Astrocyte (in vitro differentiated cells and primary cell): ENCODE measurements at regions not wholly inside any gene's neighbourhood (a gene's known extent, or its start where the extent isn't known, plus 50 kb on each side); places are given as distances from the start of the nearest gene placed in this dataset.
A peak's percentile ranks its signal among the peaks of the same experiment; 100 is the strongest.

Experiments used
- DNase-seq: peaks from one replicate; pipeline ENCODE4 v3.0.0-alpha.2; 2010; ENCODE audit warnings: low read depth
- FAIRE-seq: peaks from 2 replicates; lab custom pipeline; 2011; peaks lifted over from hg19 to GRCh38; lab: Jason Lieb, UNC
- H2AFZ ChIP-seq: 2 replicates; pipeline ENCODE4 v1.6.0; 2012; ENCODE audit warnings: low read depth, low read length, inconsistent platforms
- H3K27ac ChIP-seq: 2 replicates; pipeline ENCODE4 v1.5.1; 2011; ENCODE audit warnings: low read depth, low read length, inconsistent platforms
- H3K27me3 ChIP-seq: 2 replicates; pipeline ENCODE4 v1.6.0; 2011; ENCODE audit warnings: low read length, inconsistent platforms; ENCODE audit not compliant: insufficient read depth
- H3K36me3 ChIP-seq: 2 replicates; pipeline ENCODE4 v1.5.1; 2011; ENCODE audit warnings: low read length, inconsistent platforms; ENCODE audit not compliant: insufficient read depth
- H3K4me1 ChIP-seq: 2 replicates; pipeline ENCODE4 v1.5.1; 2011; ENCODE audit warnings: low read length, inconsistent platforms; ENCODE audit not compliant: insufficient read depth
- H3K4me2 ChIP-seq: 2 replicates; pipeline ENCODE4 v1.6.0; 2012; ENCODE audit warnings: low read length, inconsistent platforms
- H3K4me3 ChIP-seq: 2 replicates; pipeline ENCODE4 v1.5.1; 2011; ENCODE audit warnings: low read depth, mild to moderate bottlenecking, low read length, inconsistent platforms; ENCODE audit not compliant: insufficient read depth
- H3K79me2 ChIP-seq: 2 replicates; pipeline ENCODE4 v1.6.0; 2012; ENCODE audit warnings: mild to moderate bottlenecking, low read length, inconsistent platforms; ENCODE audit not compliant: insufficient read depth
- H3K9ac ChIP-seq: 2 replicates; pipeline ENCODE4 v1.6.0; 2012; ENCODE audit warnings: mild to moderate bottlenecking, low read length, inconsistent platforms
- H3K9me3 ChIP-seq: 2 replicates; pipeline ENCODE4 v1.5.1; 2012; ENCODE audit warnings: low read depth, mild to moderate bottlenecking, low read length, inconsistent platforms; ENCODE audit not compliant: insufficient read depth
- H4K20me1 ChIP-seq: 2 replicates; pipeline ENCODE4 v1.6.0; 2012; ENCODE audit warnings: low read length, inconsistent platforms; ENCODE audit not compliant: insufficient read depth
- H3K27ac Mint-ChIP-seq: one replicate; pipeline ENCODE4 v1.8.0; 2021; ENCODE audit warnings: mild to moderate bottlenecking, mixed read lengths; ENCODE audit not compliant: unreplicated experiment
- H3K27me3 Mint-ChIP-seq: one replicate; pipeline ENCODE4 v1.8.0; 2021; ENCODE audit warnings: low read depth, mixed read lengths; ENCODE audit not compliant: unreplicated experiment
- H3K36me3 Mint-ChIP-seq: one replicate; pipeline ENCODE4 v1.8.0; 2021; ENCODE audit warnings: low read depth, mixed read lengths; ENCODE audit not compliant: unreplicated experiment
- H3K4me1 Mint-ChIP-seq: one replicate; pipeline ENCODE4 v1.8.0; 2021; ENCODE audit warnings: low read depth, mixed read lengths; ENCODE audit not compliant: unreplicated experiment
- H3K4me3 Mint-ChIP-seq: one replicate; pipeline ENCODE4 v1.8.0; 2021; ENCODE audit warnings: mild to moderate bottlenecking, moderate library complexity, mixed read lengths; ENCODE audit not compliant: unreplicated experiment
- H3K9me3 Mint-ChIP-seq: one replicate; pipeline ENCODE4 v1.8.0; 2021; ENCODE audit warnings: mild to moderate bottlenecking, mixed read lengths; ENCODE audit not compliant: unreplicated experiment
- EZH2 ChIP-seq: IDR thresholded peaks from 2 replicates; pipeline ENCODE4 v1.6.1; 2012; ENCODE audit warnings: mild to moderate bottlenecking, low read length, inconsistent platforms; ENCODE audit not compliant: insufficient read depth
- TF ChIP-seq, protein P1 (sequence below): IDR thresholded peaks from 2 replicates; pipeline ENCODE4 v1.5.1; 2011; ENCODE audit warnings: low read depth, mild to moderate bottlenecking, inconsistent platforms, low read length, moderate library complexity; ENCODE audit not compliant: insufficient read depth

DNA sequence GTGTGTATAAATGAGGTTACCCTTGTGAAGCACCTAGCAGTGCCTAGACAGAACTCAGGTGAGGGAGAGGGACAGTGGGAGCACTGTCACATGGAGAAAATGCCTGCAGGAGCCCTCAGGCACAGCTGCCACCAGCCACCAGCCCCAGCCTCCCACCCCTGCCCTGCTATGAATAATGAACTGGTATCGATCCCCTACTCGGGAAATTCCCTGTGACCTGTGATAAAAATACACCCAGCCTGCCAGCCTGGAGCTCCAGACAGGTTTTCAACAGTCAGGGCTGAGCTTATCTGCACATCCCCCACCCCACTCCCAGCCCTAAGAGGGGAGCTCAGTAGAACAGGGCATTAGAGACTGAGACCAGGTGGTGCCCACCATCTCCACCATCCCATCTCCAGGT, 159.6 kb upstream of the PJA1 start:
- H3K4me1 Mint-ChIP-seq, result no peaks in the 10 kb centered on the region

GRCh38 chrX:69323786-69324720, 158.8 kb upstream of the PJA1 start:
- H3K27me3 ChIP-seq, result no peaks in the 10 kb centered on the region
- no peak overlapping the region for H2AFZ ChIP-seq
- H3K9ac ChIP-seq, result no peak overlapping the region
- H3K36me3 ChIP-seq, result no peaks in the 10 kb centered on the region
- H4K20me1 ChIP-seq, result no peaks in the 10 kb centered on the region
- DNase-seq, result no peak
- TF ChIP-seq EZH2, result no peak
- TF ChIP-seq, protein P1, sequence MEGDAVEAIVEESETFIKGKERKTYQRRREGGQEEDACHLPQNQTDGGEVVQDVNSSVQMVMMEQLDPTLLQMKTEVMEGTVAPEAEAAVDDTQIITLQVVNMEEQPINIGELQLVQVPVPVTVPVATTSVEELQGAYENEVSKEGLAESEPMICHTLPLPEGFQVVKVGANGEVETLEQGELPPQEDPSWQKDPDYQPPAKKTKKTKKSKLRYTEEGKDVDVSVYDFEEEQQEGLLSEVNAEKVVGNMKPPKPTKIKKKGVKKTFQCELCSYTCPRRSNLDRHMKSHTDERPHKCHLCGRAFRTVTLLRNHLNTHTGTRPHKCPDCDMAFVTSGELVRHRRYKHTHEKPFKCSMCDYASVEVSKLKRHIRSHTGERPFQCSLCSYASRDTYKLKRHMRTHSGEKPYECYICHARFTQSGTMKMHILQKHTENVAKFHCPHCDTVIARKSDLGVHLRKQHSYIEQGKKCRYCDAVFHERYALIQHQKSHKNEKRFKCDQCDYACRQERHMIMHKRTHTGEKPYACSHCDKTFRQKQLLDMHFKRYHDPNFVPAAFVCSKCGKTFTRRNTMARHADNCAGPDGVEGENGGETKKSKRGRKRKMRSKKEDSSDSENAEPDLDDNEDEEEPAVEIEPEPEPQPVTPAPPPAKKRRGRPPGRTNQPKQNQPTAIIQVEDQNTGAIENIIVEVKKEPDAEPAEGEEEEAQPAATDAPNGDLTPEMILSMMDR, result no peak
- Mint-ChIP-seq H3K9me3 (no peaks in the 10 kb centered on the region), H3K4me3 (no peak overlapping the region), H3K36me3 (no peaks in the 10 kb centered on the region), H3K27me3 (peaks cover 2% of the 10 kb centered on the region), H3K4me1 (no peaks in the 10 kb centered on the region), H3K27ac (no peak overlapping the region)
- no peaks in the 10 kb centered on the region for H3K4me1 ChIP-seq
- no peaks in the 10 kb centered on the region for H3K79me2 ChIP-seq
- no peaks in the 10 kb centered on the region for H3K9me3 ChIP-seq
- H3K4me3 ChIP-seq, result no peak overlapping the region
- H3K4me2 ChIP-seq, result no peak overlapping the region
- no peak overlapping the region for H3K27ac ChIP-seq
- no peak for FAIRE-seq

More for the DNA sequence above, 159.6 kb upstream of the PJA1 start:
- H3K9me3 Mint-ChIP-seq, result no peaks in the 10 kb centered on the region
- no peaks in the 10 kb centered on the region for H3K36me3 ChIP-seq
- H3K79me2 ChIP-seq, result no peaks in the 10 kb centered on the region
- no peak overlapping the region for H3K4me2 ChIP-seq
- no peaks in the 10 kb centered on the region for H3K27me3 ChIP-seq
- peaks cover 2% of the 10 kb centered on the region for H3K27me3 Mint-ChIP-seq
- H3K9ac ChIP-seq, result no peak overlapping the region
- DNase-seq, result no peak
- H3K4me3 Mint-ChIP-seq, result no peak overlapping the region
- no peaks in the 10 kb centered on the region for H3K4me1 ChIP-seq
- no peak overlapping the region for H3K27ac Mint-ChIP-seq
- no peaks in the 10 kb centered on the region for H4K20me1 ChIP-seq
- TF ChIP-seq, protein P1, result no peak
- TF ChIP-seq EZH2, result no peak
- H3K27ac ChIP-seq, result no peak overlapping the region
- H3K9me3 ChIP-seq, result no peaks in the 10 kb centered on the region
- peak; percentile 80 for FAIRE-seq
- H3K4me3 ChIP-seq, result no peak overlapping the region
- H2AFZ ChIP-seq, result no peak overlapping the region
- no peaks in the 10 kb centered on the region for H3K36me3 Mint-ChIP-seq

DNA sequence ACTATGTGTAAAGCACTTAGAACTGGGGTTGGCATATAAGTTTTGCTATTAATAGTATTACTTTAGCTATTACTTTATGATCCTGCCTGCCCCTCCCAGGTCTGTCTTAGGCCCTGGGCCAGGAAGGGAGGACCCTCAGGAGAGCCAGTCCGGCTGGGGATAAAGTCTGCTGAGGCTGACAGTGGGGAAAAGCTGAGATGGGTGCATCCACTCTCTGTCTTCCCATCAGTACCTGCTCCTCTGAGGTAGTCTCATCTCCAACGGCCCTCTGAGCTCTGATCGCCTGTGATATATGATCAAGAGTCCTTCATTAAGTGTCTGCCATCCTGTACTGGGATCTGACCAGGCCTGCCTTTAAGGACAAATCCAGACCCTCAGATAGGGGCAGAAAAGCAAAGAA, 156.5 kb upstream of the PJA1 start:
- H3K27me3 Mint-ChIP-seq, result peaks cover 11% of the 10 kb centered on the region
- no peak overlapping the region for H3K4me3 ChIP-seq
- H4K20me1 ChIP-seq, result no peaks in the 10 kb centered on the region
- no peak for DNase-seq
- FAIRE-seq, result no peak
- no peak overlapping the region for H3K27ac ChIP-seq
- no peaks in the 10 kb centered on the region for H3K79me2 ChIP-seq
- no peaks in the 10 kb centered on the region for H3K36me3 Mint-ChIP-seq
- no peaks in the 10 kb centered on the region for H3K9me3 ChIP-seq
- H3K9ac ChIP-seq, result no peak overlapping the region
- H2AFZ ChIP-seq, result no peak overlapping the region
- H3K4me1 Mint-ChIP-seq, result no peaks in the 10 kb centered on the region
- no peak overlapping the region for H3K4me2 ChIP-seq
- H3K27ac Mint-ChIP-seq, result no peak overlapping the region
- H3K4me3 Mint-ChIP-seq, result no peak overlapping the region
- no peaks in the 10 kb centered on the region for H3K36me3 ChIP-seq
- TF ChIP-seq, protein P1, result no peak
- no peak for TF ChIP-seq EZH2
- H3K9me3 Mint-ChIP-seq, result no peaks in the 10 kb centered on the region
- no peaks in the 10 kb centered on the region for H3K27me3 ChIP-seq
- H3K4me1 ChIP-seq, result no peaks in the 10 kb centered on the region
